Smooth muscle cell (in vitro differentiated cells): ENCODE measurements at regions not wholly inside any gene's neighbourhood (a gene's known extent, or its start where the extent isn't known, plus 50 kb on each side); places are given as distances from the start of the nearest gene placed in this dataset.

Experiments used
- DNase-seq: peaks from one replicate; lab custom pipeline; 2025; ENCODE audit not compliant: unreplicated experiment; lab: John Stamatoyannopoulos, UW
- H2AFZ ChIP-seq: fragments of 200-600 bp; sonication (generic); 2 replicates; pipeline ENCODE4 v1.6.0; 2016; ENCODE audit warnings: antibody characterized with exemption, low read depth, mild to moderate bottlenecking
- H3F3A ChIP-seq: fragments of 200-600 bp; sonication (generic); 2 replicates; pipeline ENCODE4 v1.6.0; 2017; ENCODE audit warnings: antibody characterized with exemption, low read depth
- H3K27ac ChIP-seq: fragments of 200-600 bp; sonication (generic); 2 replicates; pipeline ENCODE4 v1.5.1; 2016; ENCODE audit warnings: low read depth, mild to moderate bottlenecking
- H3K27me3 ChIP-seq: fragments of 200-600 bp; sonication (generic); 2 replicates; pipeline ENCODE4 v1.6.1; 2016; ENCODE audit warnings: low read depth, mild to moderate bottlenecking
- H3K36me3 ChIP-seq: fragments of 200-600 bp; sonication (generic); 2 replicates; pipeline ENCODE4 v1.5.1; 2016; ENCODE audit warnings: low read depth
- H3K4me1 ChIP-seq: fragments of 200-600 bp; sonication (generic); 2 replicates; pipeline ENCODE4 v1.5.1; 2016; ENCODE audit warnings: low read depth
- H3K4me2 ChIP-seq: fragments of 200-600 bp; sonication (generic); 2 replicates; pipeline ENCODE4 v1.6.0; 2016; ENCODE audit warnings: mild to moderate bottlenecking
- H3K4me3 ChIP-seq: fragments of 200-600 bp; sonication (generic); 2 replicates; pipeline ENCODE4 v1.5.1; 2016; ENCODE audit warnings: mild to moderate bottlenecking
- H3K79me2 ChIP-seq: fragments of 200-600 bp; sonication (generic); 2 replicates; pipeline ENCODE4 v1.6.0; 2016; ENCODE audit warnings: low read depth, mild to moderate bottlenecking
- H3K9ac ChIP-seq: fragments of 200-600 bp; sonication (generic); 2 replicates; pipeline ENCODE4 v1.6.0; 2016; ENCODE audit warnings: low read depth
- H3K9me3 ChIP-seq: fragments of 200-600 bp; sonication (generic); replicated peaks from 2 replicates; pipeline ENCODE4 v1.5.1; 2016; ENCODE audit warnings: low read depth
- H4K20me1 ChIP-seq: fragments of 200-600 bp; sonication (generic); 2 replicates; pipeline ENCODE4 v1.6.0; 2016; ENCODE audit warnings: low read depth
- WGBS: methylation state at CpG from one replicate; pipeline ENCODE4 v1.1.7; 2016; ENCODE audit warnings: low lambda C conversion rate; 5-methylcytosine and 5-hydroxymethylcytosine counted together
- TF ChIP-seq, protein P1 (sequence below): fragments of 200-600 bp; sonication (generic); IDR thresholded peaks from 2 replicates; pipeline ENCODE4 v1.5.1; 2017; ENCODE audit warnings: borderline replicate concordance, mild to moderate bottlenecking, antibody characterized with exemption; ENCODE audit not compliant: insufficient read depth, poor library complexity, severe bottlenecking

DNA sequence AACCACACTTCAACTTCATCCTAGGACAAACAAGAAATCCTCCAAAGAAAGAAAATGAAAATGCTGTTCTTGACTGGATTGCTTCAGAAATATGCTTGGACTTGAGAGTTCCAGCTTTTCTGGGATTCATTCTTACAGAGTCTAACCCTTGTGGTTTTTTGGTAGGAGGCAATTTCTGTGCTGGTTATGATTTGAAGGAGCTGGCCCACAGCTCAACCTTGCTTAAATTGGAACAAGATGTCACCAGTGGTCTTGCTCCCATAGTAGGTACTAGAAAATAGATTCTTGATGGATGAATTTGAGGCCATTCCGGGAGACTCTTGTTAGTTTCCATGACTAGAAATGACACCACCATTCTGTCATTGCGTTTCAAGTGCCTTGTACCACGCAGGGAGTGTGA is 54.3 kb upstream of the BMP6 start:
- no peaks in the 10 kb centered on the region for H3F3A ChIP-seq
- no peaks in the 10 kb centered on the region for H3K36me3 ChIP-seq
- H4K20me1 ChIP-seq: no peaks in the 10 kb centered on the region
- no peak overlapping the region for H3K4me3 ChIP-seq
- H3K79me2 ChIP-seq: no peaks in the 10 kb centered on the region
- H2AFZ ChIP-seq: no peak overlapping the region
- TF ChIP-seq, protein P1, sequence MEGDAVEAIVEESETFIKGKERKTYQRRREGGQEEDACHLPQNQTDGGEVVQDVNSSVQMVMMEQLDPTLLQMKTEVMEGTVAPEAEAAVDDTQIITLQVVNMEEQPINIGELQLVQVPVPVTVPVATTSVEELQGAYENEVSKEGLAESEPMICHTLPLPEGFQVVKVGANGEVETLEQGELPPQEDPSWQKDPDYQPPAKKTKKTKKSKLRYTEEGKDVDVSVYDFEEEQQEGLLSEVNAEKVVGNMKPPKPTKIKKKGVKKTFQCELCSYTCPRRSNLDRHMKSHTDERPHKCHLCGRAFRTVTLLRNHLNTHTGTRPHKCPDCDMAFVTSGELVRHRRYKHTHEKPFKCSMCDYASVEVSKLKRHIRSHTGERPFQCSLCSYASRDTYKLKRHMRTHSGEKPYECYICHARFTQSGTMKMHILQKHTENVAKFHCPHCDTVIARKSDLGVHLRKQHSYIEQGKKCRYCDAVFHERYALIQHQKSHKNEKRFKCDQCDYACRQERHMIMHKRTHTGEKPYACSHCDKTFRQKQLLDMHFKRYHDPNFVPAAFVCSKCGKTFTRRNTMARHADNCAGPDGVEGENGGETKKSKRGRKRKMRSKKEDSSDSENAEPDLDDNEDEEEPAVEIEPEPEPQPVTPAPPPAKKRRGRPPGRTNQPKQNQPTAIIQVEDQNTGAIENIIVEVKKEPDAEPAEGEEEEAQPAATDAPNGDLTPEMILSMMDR: no peak
- peak overlapping the region; percentile 20 for H3K27ac ChIP-seq
- no peaks in the 10 kb centered on the region for H3K9me3 ChIP-seq
- DNase-seq: no peak
- 96% methylated on average over 3 of the region's 3 CpGs for WGBS
- H3K4me2 ChIP-seq: no peak overlapping the region
- H3K27me3 ChIP-seq: no peaks in the 10 kb centered on the region
- no peak overlapping the region for H3K9ac ChIP-seq
- peaks cover 5% of the 10 kb centered on the region for H3K4me1 ChIP-seq

DNA sequence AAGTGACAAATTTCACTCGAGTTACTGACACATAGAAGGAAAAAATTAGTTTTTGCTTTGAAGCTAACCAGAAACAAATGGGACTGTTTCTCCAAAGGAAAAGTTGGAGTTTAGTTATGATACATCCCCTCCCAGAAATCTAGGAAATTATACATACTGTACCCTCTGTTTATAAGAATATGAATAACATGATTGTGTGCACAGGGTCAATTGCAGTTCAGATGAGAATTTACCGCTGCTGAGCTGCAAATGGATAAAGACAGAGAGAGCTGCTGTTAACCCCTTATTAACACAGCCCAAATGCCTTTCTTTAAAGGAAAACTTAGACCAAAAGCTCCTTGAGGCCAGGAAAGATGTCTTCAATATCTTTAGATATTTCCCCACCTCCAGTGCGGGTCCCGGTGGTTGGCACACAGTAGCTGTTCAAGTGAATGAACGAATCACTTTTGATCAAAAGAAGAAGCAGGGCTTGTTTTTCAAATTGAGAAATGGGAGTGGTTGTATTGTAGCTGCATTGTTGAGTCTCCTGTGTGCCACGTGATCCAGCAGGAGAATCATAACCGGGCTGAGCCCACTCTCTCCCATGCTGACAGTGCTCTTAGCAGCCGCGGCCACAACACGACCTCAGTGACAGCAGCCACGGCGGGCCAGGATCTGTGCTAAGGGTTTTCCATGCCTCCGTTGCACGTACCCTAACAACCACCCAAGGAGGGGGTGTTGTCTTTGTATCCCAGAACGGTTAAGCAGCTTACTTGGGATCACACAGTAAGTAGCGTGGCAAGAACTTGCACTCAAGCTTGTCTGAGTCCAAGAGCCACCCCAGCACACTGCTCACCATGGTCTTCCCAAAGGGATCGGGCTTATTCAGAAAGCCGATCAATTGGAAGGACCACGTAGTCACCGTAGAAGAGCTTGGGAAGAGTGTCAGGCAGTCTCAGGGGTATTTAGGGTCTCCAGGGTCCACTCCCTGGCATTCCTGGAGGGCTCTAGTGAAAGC is 53.5 kb upstream of the BMP6 start:
- no peak overlapping the region for H3K27ac ChIP-seq
- H3K4me2 ChIP-seq: no peak overlapping the region
- no peak overlapping the region for H3K4me3 ChIP-seq
- H3K36me3 ChIP-seq: no peaks in the 10 kb centered on the region
- H3K27me3 ChIP-seq: no peaks in the 10 kb centered on the region
- H3K4me1 ChIP-seq: peaks cover 5% of the 10 kb centered on the region
- WGBS: 83% methylated on average over 20 of the region's 20 CpGs
- TF ChIP-seq, protein P1: no peak
- H3K9ac ChIP-seq: no peak overlapping the region
- H4K20me1 ChIP-seq: no peaks in the 10 kb centered on the region
- H3F3A ChIP-seq: no peaks in the 10 kb centered on the region
- H3K79me2 ChIP-seq: no peaks in the 10 kb centered on the region
- DNase-seq: no peak
- H3K9me3 ChIP-seq: no peaks in the 10 kb centered on the region
- H2AFZ ChIP-seq: no peak overlapping the region

DNA sequence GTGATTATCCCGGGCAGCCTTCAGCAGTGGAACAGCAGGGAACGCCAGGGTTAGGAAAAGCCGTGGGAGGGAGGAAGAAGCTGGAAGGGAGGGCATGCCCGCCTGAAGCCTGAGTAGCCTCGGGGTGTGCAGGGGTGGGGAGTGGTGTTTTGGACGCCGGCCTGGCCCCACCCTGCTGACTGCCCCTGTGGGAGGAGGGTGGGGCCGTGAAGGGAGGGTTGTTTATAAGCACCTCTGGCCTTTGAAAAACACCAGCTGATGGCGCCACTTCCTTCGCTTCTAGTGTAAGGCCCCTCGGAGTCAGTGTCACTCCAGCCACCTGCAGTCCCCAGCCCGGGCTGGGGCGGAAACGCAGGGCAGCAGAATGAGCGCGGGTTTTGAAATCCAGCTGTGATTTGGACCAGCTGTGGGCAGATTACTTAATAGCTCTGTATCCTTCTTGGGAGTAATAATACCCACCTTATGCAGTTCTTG is 52.8 kb upstream of the BMP6 start:
- no peaks in the 10 kb centered on the region for H3F3A ChIP-seq
- peak overlapping the region; percentile 13 for H3K4me3 ChIP-seq
- H3K9ac ChIP-seq: no peak overlapping the region
- H3K27ac ChIP-seq: no peak overlapping the region
- no peaks in the 10 kb centered on the region for H3K36me3 ChIP-seq
- no peaks in the 10 kb centered on the region for H3K79me2 ChIP-seq
- peaks cover 5% of the 10 kb centered on the region for H3K4me1 ChIP-seq
- TF ChIP-seq, protein P1: no peak
- no peaks in the 10 kb centered on the region for H3K9me3 ChIP-seq
- H2AFZ ChIP-seq: no peak overlapping the region
- no peaks in the 10 kb centered on the region for H3K27me3 ChIP-seq
- H3K4me2 ChIP-seq: peak overlapping the region; percentile 74
- WGBS: 12% methylated on average over 14 of the region's 16 CpGs
- H4K20me1 ChIP-seq: no peaks in the 10 kb centered on the region
- DNase-seq: no peak
